Endothelial cell of umbilical vein (primary cell): ENCODE measurements at regions not wholly inside any gene's neighbourhood (a gene's known extent, or its start where the extent isn't known, plus 50 kb on each side); places are given as distances from the start of the nearest gene placed in this dataset.

Source experiments
- BruUV-seq: library from RNA; stranded (reverse); fragments of 400-500 nt; replicated peaks from 2 replicates; lab custom pipeline; 2021; lab: Mats Ljungman, UMichigan
- CTCF ChIA-PET: fragments of 300-600, 350-600 bp; sonication (Branson Sonifier 250); formaldehyde crosslinking; loops from one replicate; lab custom pipeline; 2021; ENCODE audit warnings: antibody characterized with exemption, inconsistent platforms; lab: Charles Lee
- POLR2A ChIA-PET: fragments of 300-600, 350-600 bp; sonication (Branson Sonifier 250); formaldehyde crosslinking; loops from one replicate; lab custom pipeline; 2021; ENCODE audit warnings: antibody characterized with exemption, inconsistent platforms; lab: Charles Lee
- DNase-seq: peaks from one replicate; pipeline ENCODE4 v3.0.0-alpha.2; 2011; ENCODE audit warnings: low read depth, low spot score
- FAIRE-seq: peaks from 2 replicates; lab custom pipeline; 2011; peaks lifted over from hg19 to GRCh38; lab: Jason Lieb, UNC
- H2AFZ ChIP-seq: 2 replicates; pipeline ENCODE4 v1.6.0; 2012; ENCODE audit warnings: low read depth, low read length, control low read depth, inconsistent platforms
- H3K27ac ChIP-seq: 2 replicates; pipeline ENCODE4 v1.5.1; 2011; ENCODE audit warnings: low read depth, mild to moderate bottlenecking, control low read depth, low read length, moderate library complexity; ENCODE audit not compliant: insufficient read depth
- H3K27me3 ChIP-seq, 2 experiments: 2 replicates each; pipeline versions ENCODE4 v1.6.0 to v1.6.1; 2011; ENCODE audit warnings: low read length in 2 of 2, mixed read lengths in 1 of 2; ENCODE audit not compliant: control insufficient read depth in 2 of 2, insufficient read depth in 2 of 2
- H3K36me3 ChIP-seq, 2 experiments: 2 replicates in 1 of 2; 3 replicates in 1 of 2; pipeline ENCODE4 v1.5.1; 2011; ENCODE audit warnings: low read length in 2 of 2, mild to moderate bottlenecking in 1 of 2, moderate library complexity in 1 of 2; ENCODE audit not compliant: control insufficient read depth in 2 of 2, insufficient read depth in 2 of 2; ENCODE audit errors: extremely low read depth in 1 of 2
- H3K4me1 ChIP-seq: 3 replicates; pipeline ENCODE4 v1.5.1; 2011; ENCODE audit warnings: mild to moderate bottlenecking, low read length; ENCODE audit not compliant: control insufficient read depth, insufficient read depth; ENCODE audit errors: extremely low read depth
- H3K4me2 ChIP-seq: 2 replicates; pipeline ENCODE4 v1.6.1; 2011; ENCODE audit warnings: low read length, control low read depth, mixed read lengths; ENCODE audit not compliant: insufficient read depth
- H3K4me3 ChIP-seq, 3 experiments: fragments of 200-600 bp in 1 of 3; sonication (generic), shearing (Covaris generic) in 1 of 3; replicated peaks in 1 of 3; 2 replicates each; pipeline ENCODE4 v1.5.1; 2011 to 2016; ENCODE audit warnings: control low read depth in 3 of 3, low read length in 3 of 3, mild to moderate bottlenecking in 2 of 3, inconsistent platforms in 1 of 3, low read depth in 1 of 3, moderate library complexity in 1 of 3; ENCODE audit not compliant: insufficient read depth in 1 of 3
- H3K79me2 ChIP-seq: 2 replicates; pipeline ENCODE4 v1.6.0; 2012; ENCODE audit warnings: low read length, inconsistent platforms; ENCODE audit not compliant: control insufficient read depth, insufficient read depth
- H3K9ac ChIP-seq: replicated peaks from 2 replicates; pipeline ENCODE3; 2011; ENCODE audit warnings: low read length, control low read depth; ENCODE audit not compliant: insufficient read depth; ENCODE audit errors: extremely low read depth
- H3K9me1 ChIP-seq: replicated peaks from 3 replicates; pipeline ENCODE4 v1.6.0; 2011; ENCODE audit warnings: mild to moderate bottlenecking, low read length; ENCODE audit not compliant: control insufficient read depth, insufficient read depth; ENCODE audit errors: extremely low read depth
- H3K9me3 ChIP-seq: replicated peaks from 2 replicates; pipeline ENCODE4 v1.5.1; 2012; ENCODE audit warnings: low read length, inconsistent platforms; ENCODE audit not compliant: control insufficient read depth, insufficient read depth
- H4K20me1 ChIP-seq: replicated peaks from 2 replicates; pipeline ENCODE3; 2011; ENCODE audit warnings: mild to moderate bottlenecking, low read length; ENCODE audit not compliant: control insufficient read depth, insufficient read depth; ENCODE audit errors: extremely low read depth
- EZH2 ChIP-seq: IDR thresholded peaks from 2 replicates; pipeline ENCODE4 v1.6.1; 2012; ENCODE audit warnings: borderline replicate concordance, low read depth, mild to moderate bottlenecking, moderate library complexity, low read length, inconsistent platforms; ENCODE audit not compliant: severe bottlenecking
- FOS ChIP-seq: IDR thresholded peaks from 2 replicates; pipeline ENCODE4 v1.6.1; 2011; ENCODE audit warnings: mild to moderate bottlenecking, low read length, moderate library complexity, borderline replicate concordance; ENCODE audit not compliant: insufficient read depth
- GATA2 ChIP-seq: IDR thresholded peaks from 2 replicates; pipeline ENCODE4 v1.7.0; 2011; ENCODE audit warnings: low read depth, mild to moderate bottlenecking, moderate library complexity, mixed read lengths, low read length; ENCODE audit not compliant: insufficient read length, insufficient read depth
- MYC ChIP-seq: IDR thresholded peaks from one replicate; pipeline ENCODE4 v1.6.1; 2011; ENCODE audit warnings: mild to moderate bottlenecking, low read depth, low read length
- POLR2A ChIP-seq: IDR thresholded peaks from 2 replicates; pipeline ENCODE4 v1.6.1; 2012; ENCODE audit warnings: low read depth, mild to moderate bottlenecking, control low read depth, low read length
- POLR2AphosphoS5 ChIP-seq: IDR thresholded peaks from 2 replicates; pipeline ENCODE4 v1.6.1; 2012; ENCODE audit warnings: low read depth, mild to moderate bottlenecking, control low read depth, low read length, moderate library complexity; ENCODE audit not compliant: insufficient read depth
- dilution Hi-C: fragments of 300-500 bp; cut with MboI; formaldehyde crosslinking; loops from one replicate; pipeline ENCODE4 v1.15.0; 2019; ENCODE audit warnings: low sequenced_read_pairs; ENCODE audit not compliant: extremely low pct_ligation_motif_present
- intact Hi-C: fragments of 100-400 bp; cut with micrococcal nuclease; formaldehyde crosslinking; loops from one replicate; pipeline ENCODE4 v1.10.0; 2022
- TF ChIP-seq, protein P1 (sequence below), 2 donors: IDR thresholded peaks; 1 replicate in 1 of 2; 2 replicates in 1 of 2; pipeline ENCODE4 v1.5.1; 2011; ENCODE audit warnings: low read length in 2 of 2, mild to moderate bottlenecking in 2 of 2, moderate library complexity in 2 of 2, control low read depth in 1 of 2, inconsistent platforms in 1 of 2, low read depth in 1 of 2; ENCODE audit not compliant: insufficient read depth in 1 of 2; ENCODE audit errors: extremely low read depth in 1 of 2
- TF ChIP-seq, protein P2 (sequence below): IDR thresholded peaks from 2 replicates; pipeline ENCODE4 v1.6.1; 2011; ENCODE audit not compliant: insufficient read depth, insufficient read length

DNA sequence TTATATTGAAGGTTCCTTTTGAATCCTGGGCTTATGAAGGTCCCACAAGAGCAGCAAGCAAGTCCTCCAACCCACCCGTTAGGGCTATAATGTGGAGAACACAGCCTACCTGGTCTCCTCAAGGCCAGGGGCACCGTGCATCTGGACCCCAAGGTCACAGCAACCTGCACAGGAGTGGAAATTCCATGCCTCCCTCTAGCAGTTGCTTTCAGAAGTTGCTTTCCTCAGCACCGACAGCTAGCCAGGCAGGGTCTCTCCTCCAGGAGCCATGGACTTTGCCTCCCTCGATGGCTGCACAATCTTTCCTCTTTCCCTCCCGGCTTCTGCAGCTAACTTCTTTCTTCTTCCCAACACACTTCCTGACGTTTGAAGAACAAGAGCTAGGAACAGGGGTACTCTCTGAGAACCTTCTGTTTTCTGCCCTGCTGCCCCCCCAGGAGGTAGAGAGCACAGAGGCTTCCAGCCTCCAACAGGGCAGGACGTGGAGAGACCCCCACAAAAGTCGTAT is 149.8 kb downstream of the PTPN20 start:
- Histone ChIP-seq H4K20me1 (no peaks in the 10 kb centered on the region), H3K9me1 (no peaks in the 10 kb centered on the region), H2AFZ (no peak overlapping the region), H3K27me3 (no peaks in the 10 kb centered on the region), H3K27ac (no peak overlapping the region), H3K79me2 (no peaks in the 10 kb centered on the region), H3K4me1 (no peaks in the 10 kb centered on the region), H3K4me3 (no peak overlapping the region), H3K36me3 (no peaks in the 10 kb centered on the region), H3K9ac (no peak overlapping the region), H3K9me3 (no peaks in the 10 kb centered on the region), H3K4me2 (no peak overlapping the region)
- DNase-seq (no peak), FAIRE-seq (no peak)
- no TSS peak for BruUV-seq
- POLR2A ChIA-PET = no interaction called here
- CTCF ChIA-PET = no interaction called here
- TF ChIP-seq MYC = no peak
- dilution Hi-C loops (no loop called here), intact Hi-C loops (no loop called here)

DNA sequence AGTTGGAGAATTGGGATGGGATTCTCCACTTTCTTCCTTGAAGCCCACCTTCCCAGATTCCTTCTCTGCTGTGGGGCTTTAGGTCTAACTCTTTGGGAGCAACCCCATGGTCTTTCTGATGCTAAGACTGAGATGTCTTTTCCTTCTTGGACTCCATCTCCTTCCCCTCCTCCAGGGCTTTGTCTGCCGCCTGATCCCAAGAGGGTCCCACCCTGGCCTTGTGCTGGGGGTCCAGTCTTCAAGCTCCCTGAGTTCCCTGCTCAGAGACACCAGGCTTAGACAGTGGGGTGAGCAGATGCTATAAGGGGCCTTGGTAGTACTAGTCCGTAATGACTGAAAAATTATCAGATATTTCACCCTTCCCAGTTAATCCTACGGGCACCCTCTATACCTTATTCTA is 150.5 kb downstream of the PTPN20 start:
- Histone ChIP-seq H3K79me2 (no peaks in the 10 kb centered on the region), H2AFZ (no peak overlapping the region), H3K9me3 (no peaks in the 10 kb centered on the region), H3K36me3 (no peaks in the 10 kb centered on the region), H3K27me3 (no peaks in the 10 kb centered on the region), H3K4me3 (no peak overlapping the region), H3K9ac (no peak overlapping the region), H3K4me1 (no peaks in the 10 kb centered on the region), H3K9me1 (no peaks in the 10 kb centered on the region), H3K27ac (no peak overlapping the region), H3K4me2 (no peak overlapping the region), H4K20me1 (no peaks in the 10 kb centered on the region)
- ChIA-PET POLR2A (no interaction called here), CTCF (no interaction called here)
- DNase-seq = no peak
- no TSS peak for BruUV-seq
- TF ChIP-seq EZH2 (no peak), FOS (no peak), GATA2 (no peak), POLR2AphosphoS5 (no peak), POLR2A (no peak), MYC (no peak)
- TF ChIP-seq, protein P1, sequence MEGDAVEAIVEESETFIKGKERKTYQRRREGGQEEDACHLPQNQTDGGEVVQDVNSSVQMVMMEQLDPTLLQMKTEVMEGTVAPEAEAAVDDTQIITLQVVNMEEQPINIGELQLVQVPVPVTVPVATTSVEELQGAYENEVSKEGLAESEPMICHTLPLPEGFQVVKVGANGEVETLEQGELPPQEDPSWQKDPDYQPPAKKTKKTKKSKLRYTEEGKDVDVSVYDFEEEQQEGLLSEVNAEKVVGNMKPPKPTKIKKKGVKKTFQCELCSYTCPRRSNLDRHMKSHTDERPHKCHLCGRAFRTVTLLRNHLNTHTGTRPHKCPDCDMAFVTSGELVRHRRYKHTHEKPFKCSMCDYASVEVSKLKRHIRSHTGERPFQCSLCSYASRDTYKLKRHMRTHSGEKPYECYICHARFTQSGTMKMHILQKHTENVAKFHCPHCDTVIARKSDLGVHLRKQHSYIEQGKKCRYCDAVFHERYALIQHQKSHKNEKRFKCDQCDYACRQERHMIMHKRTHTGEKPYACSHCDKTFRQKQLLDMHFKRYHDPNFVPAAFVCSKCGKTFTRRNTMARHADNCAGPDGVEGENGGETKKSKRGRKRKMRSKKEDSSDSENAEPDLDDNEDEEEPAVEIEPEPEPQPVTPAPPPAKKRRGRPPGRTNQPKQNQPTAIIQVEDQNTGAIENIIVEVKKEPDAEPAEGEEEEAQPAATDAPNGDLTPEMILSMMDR (IDR thresholded peaks at IDR 0.05; ENCODE audit: extremely low read depth in 1 of 2, insufficient read depth in 1 of 2, low read depth in 1 of 2, low read length in 2 of 2) = no peak
- TF ChIP-seq, protein P2, sequence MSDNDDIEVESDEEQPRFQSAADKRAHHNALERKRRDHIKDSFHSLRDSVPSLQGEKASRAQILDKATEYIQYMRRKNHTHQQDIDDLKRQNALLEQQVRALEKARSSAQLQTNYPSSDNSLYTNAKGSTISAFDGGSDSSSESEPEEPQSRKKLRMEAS = no peak
- intact Hi-C loops (no loop called here), dilution Hi-C loops (no loop called here)
- no peak for FAIRE-seq
